GM12864 (cell line): ENCODE measurements at regions not wholly inside any gene's neighbourhood (a gene's known extent, or its start where the extent isn't known, plus 50 kb on each side); places are given as distances from the start of the nearest gene placed in this dataset.
"Not testable (repeated sequence)": the region's sequence is repeated elsewhere in the genome, so short reads cannot be mapped to it uniquely, and the experiment has no call there.

Source experiments
- DNase-seq: peaks from one replicate; pipeline ENCODE4 v3.0.0-alpha.2; 2011; ENCODE audit warnings: low read depth
- H3K4me3 ChIP-seq: 2 replicates; pipeline ENCODE4 v1.5.1; 2011; ENCODE audit warnings: mild to moderate bottlenecking, low read depth, low read length, control low read depth
- TF ChIP-seq, protein P1 (sequence below): IDR thresholded peaks from 2 replicates; pipeline ENCODE4 v1.5.1; 2011; ENCODE audit warnings: low read depth, mild to moderate bottlenecking, moderate library complexity, low read length, control low read depth, inconsistent platforms; ENCODE audit errors: missing control alignments

DNA sequence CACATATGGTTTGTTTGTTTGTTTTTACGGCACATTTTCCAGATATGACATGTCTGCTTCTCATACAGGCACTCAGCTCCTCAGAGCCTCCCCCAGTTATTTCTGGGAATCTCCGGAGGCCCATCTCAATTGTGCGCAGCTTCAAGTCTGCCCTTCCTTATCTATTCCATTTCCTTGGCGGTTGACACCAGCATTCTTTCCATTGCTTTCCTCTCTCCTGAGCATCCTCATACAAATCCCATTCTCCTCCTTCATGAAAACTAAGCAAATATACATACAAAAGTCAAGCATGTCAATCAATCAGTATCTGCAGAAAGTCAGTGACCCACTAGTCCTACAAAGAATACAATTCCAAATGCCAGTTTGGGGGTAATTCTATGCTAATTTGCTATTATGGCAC lies 166.7 kb downstream of the SQOR start:
- TF ChIP-seq, protein P1, sequence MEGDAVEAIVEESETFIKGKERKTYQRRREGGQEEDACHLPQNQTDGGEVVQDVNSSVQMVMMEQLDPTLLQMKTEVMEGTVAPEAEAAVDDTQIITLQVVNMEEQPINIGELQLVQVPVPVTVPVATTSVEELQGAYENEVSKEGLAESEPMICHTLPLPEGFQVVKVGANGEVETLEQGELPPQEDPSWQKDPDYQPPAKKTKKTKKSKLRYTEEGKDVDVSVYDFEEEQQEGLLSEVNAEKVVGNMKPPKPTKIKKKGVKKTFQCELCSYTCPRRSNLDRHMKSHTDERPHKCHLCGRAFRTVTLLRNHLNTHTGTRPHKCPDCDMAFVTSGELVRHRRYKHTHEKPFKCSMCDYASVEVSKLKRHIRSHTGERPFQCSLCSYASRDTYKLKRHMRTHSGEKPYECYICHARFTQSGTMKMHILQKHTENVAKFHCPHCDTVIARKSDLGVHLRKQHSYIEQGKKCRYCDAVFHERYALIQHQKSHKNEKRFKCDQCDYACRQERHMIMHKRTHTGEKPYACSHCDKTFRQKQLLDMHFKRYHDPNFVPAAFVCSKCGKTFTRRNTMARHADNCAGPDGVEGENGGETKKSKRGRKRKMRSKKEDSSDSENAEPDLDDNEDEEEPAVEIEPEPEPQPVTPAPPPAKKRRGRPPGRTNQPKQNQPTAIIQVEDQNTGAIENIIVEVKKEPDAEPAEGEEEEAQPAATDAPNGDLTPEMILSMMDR: no peak
- DNase-seq: no peak
- H3K4me3 ChIP-seq: no peak overlapping the region

GRCh38 chr15:45802140-45802539 lies 167.3 kb downstream of the SQOR start:
- H3K4me3 ChIP-seq: no peak overlapping the region
- TF ChIP-seq, protein P1: no peak
- no peak for DNase-seq

- DNase-seq: no peak
- H3K4me3 ChIP-seq: no peak overlapping the region
- TF ChIP-seq, protein P1: no peak
Measured at GRCh38 chr15:45804028-45804427, 169.2 kb downstream of the SQOR start.

GRCh38 chr15:45810201-45810600 lies 175.4 kb downstream of the SQOR start:
- H3K4me3 ChIP-seq: no peak overlapping the region
- DNase-seq: no peak
- TF ChIP-seq, protein P1: no peak

DNA sequence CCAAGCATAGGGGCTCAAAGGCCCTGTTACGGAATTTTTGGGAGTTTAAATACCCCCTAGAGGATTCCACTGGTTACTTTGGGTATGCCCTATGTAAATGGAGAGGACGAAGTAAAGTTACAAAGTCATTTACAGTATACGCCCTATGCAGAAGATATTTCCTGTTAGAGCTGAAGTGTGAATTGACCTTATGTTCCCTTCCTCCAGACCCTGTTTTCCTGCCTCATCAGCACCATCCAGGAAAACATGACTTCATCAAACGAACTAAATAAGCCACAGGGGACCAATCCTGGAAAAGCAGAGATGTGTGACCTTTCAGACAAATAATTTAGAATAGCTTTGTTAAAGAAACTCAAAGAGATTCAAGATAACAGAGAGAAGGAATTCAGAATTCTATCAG lies 177.4 kb downstream of the SQOR start:
- TF ChIP-seq, protein P1: no peak

DNA sequence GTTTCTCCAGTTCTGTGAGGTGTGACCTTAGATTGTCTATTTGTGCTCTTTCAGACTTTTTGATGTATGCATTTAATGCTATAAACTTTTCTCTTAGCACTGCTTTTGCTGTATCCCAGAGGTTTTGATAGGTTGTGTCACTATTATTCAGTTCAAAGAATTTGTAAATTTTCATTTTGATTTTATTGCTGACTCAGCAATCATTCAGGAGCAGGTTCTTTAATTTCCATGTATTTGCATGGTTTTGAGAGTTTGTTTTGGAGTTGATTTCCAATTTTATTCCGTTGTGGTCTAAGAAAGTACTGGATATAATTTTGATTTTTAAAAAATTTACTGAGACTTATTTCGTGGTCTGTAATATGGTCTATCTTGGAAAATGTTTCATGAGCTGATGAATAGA lies 182.7 kb downstream of the SQOR start:
- H3K4me3 ChIP-seq, DNase-seq: not testable (repeated sequence)

More for the DNA sequence above, 177.4 kb downstream of the SQOR start:
- H3K4me3 ChIP-seq: no peak overlapping the region
- DNase-seq: no peak

DNA sequence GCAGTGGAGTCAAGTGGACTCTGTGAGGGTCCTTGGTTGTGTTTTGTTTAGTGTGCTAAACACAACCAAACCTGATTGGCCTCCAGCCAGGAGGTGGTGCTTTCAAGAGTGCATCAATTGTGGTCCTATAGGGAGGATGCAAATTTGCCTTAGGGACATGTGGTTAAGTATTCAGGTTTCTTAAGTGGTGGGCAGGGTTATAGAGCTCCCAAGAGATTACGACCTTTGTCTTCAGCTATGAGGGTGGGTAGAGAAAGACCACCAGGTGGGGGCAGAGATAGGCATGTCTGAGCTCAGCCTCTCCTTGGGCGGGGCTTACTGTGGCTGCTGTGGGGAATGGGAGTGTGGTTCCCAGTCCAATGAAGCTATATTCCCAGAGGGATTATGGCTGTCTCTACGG lies 186.6 kb downstream of the SQOR start:
- TF ChIP-seq, protein P1: no peak
- no peak for DNase-seq
- no peak overlapping the region for H3K4me3 ChIP-seq

GRCh38 chr15:45822968-45823367 lies 188.1 kb downstream of the SQOR start:
- not testable (repeated sequence) for H3K4me3 ChIP-seq, DNase-seq
